GM23338 (cell line): ENCODE measurements at regions not wholly inside any gene's neighbourhood (a gene's known extent, or its start where the extent isn't known, plus 50 kb on each side); places are given as distances from the start of the nearest gene placed in this dataset.

Source experiments
- ATAC-seq: fragments of 200-7000 bp; cut with Tn5 transposase; 3 replicates; pipeline ENCODE4 v1.9.1; 2020
- DNase-seq: peaks from one replicate; pipeline ENCODE4 v3.0.0-alpha.2; 2015; ENCODE audit warnings: low spot score
- H2AFZ ChIP-seq: fragments of 200-600 bp; sonication (generic); 2 replicates; pipeline ENCODE4 v1.8.0; 2016; ENCODE audit warnings: antibody characterized with exemption, mild to moderate bottlenecking, moderate library complexity
- H3F3A ChIP-seq: fragments of 200-600 bp; sonication (generic); replicated peaks from 2 replicates; pipeline ENCODE4 v1.8.0; 2017; ENCODE audit warnings: antibody characterized with exemption, mixed run types, low read depth
- H3K27ac ChIP-seq: fragments of 200-600 bp; sonication (generic); 2 replicates; pipeline ENCODE4 v1.6.1; 2016; ENCODE audit warnings: low read depth
- H3K27me3 ChIP-seq: fragments of 200-600 bp; sonication (generic); 2 replicates; pipeline ENCODE4 v1.8.0; 2016; ENCODE audit warnings: mild to moderate bottlenecking, mixed run types, moderate library complexity; ENCODE audit not compliant: insufficient read depth
- H3K36me3 ChIP-seq: fragments of 200-600 bp; sonication (generic); 2 replicates; pipeline ENCODE4 v1.8.0; 2016; ENCODE audit warnings: mild to moderate bottlenecking; ENCODE audit not compliant: insufficient read depth
- H3K4me1 ChIP-seq: fragments of 200-600 bp; sonication (generic); 2 replicates; pipeline ENCODE4 v1.8.0; 2016; ENCODE audit warnings: mild to moderate bottlenecking, moderate library complexity; ENCODE audit not compliant: insufficient read depth
- H3K4me2 ChIP-seq: fragments of 200-600 bp; sonication (generic); 2 replicates; pipeline ENCODE4 v1.7.1; 2017; ENCODE audit warnings: mixed run types
- H3K4me3 ChIP-seq: fragments of 200-600 bp; sonication (generic); 2 replicates; pipeline ENCODE4 v1.6.1; 2016; ENCODE audit warnings: mixed run types
- H3K79me2 ChIP-seq: fragments of 200-600 bp; sonication (generic); replicated peaks from 2 replicates; pipeline ENCODE4 v1.8.0; 2017; ENCODE audit warnings: mild to moderate bottlenecking; ENCODE audit not compliant: insufficient read depth
- H3K9me2 ChIP-seq: fragments of 200-600 bp; sonication (generic); 2 replicates; pipeline ENCODE4 v1.8.0; 2017; ENCODE audit not compliant: insufficient read depth
- H4K20me1 ChIP-seq: fragments of 200-600 bp; sonication (generic); replicated peaks from 2 replicates; pipeline ENCODE4 v1.8.0; 2017; ENCODE audit warnings: mild to moderate bottlenecking; ENCODE audit not compliant: insufficient read depth
- H3K27ac Mint-ChIP-seq: 2 replicates; pipeline ENCODE4 v1.8.0; 2020; ENCODE audit warnings: inconsistent platforms, mild to moderate bottlenecking, moderate library complexity, mixed read lengths
- H3K27me3 Mint-ChIP-seq: 3 replicates; pipeline ENCODE4 v1.8.0; 2022; ENCODE audit warnings: low read depth, mild to moderate bottlenecking, moderate library complexity, mixed read lengths, inconsistent platforms; ENCODE audit not compliant: insufficient read depth, poor library complexity
- H3K36me3 Mint-ChIP-seq: 3 replicates; pipeline ENCODE4 v1.8.0; 2021; ENCODE audit warnings: low read depth, mild to moderate bottlenecking, inconsistent platforms, moderate library complexity, mixed read lengths
- H3K4me1 Mint-ChIP-seq: 3 replicates; pipeline ENCODE4 v1.8.0; 2020; ENCODE audit warnings: mild to moderate bottlenecking, inconsistent platforms, mixed read lengths
- H3K4me3 Mint-ChIP-seq: 3 replicates; pipeline ENCODE4 v1.8.0; 2021; ENCODE audit warnings: moderate library complexity, mild to moderate bottlenecking, inconsistent platforms, mixed read lengths
- H3K9me3 Mint-ChIP-seq: 3 replicates; pipeline ENCODE4 v1.8.0; 2020; ENCODE audit warnings: moderate library complexity, mild to moderate bottlenecking, inconsistent platforms, mixed read lengths
- CREB1 ChIP-seq: fragments of 250-450 bp; sonication (Bioruptor Pico); IDR thresholded peaks from 2 replicates; pipeline ENCODE4 v1.5.0; 2020; ENCODE audit warnings: low read depth, mild to moderate bottlenecking, moderate library complexity
- CTCF ChIP-seq, 2 experiments: fragments of 200-600 bp in 1 of 2; sonication (generic) in 1 of 2; conservative IDR thresholded peaks; 2 replicates each; pipeline versions ENCODE4 v1.5.1 to v1.6.1; 2016 to 2017; ENCODE audit warnings: antibody characterized with exemption in 2 of 2, low read depth in 2 of 2, mild to moderate bottlenecking in 2 of 2, moderate library complexity in 1 of 2
- ETS1 ChIP-seq: IDR thresholded peaks from 2 replicates; pipeline ENCODE4 v1.6.1; 2016; ENCODE audit warnings: antibody characterized with exemption
- EZH2 ChIP-seq: fragments of 200-600 bp; sonication (generic); IDR thresholded peaks from one replicate; pipeline ENCODE4 v1.8.0; 2017; ENCODE audit warnings: antibody characterized with exemption, mild to moderate bottlenecking, low read depth; ENCODE audit not compliant: unreplicated experiment
- EZH2phosphoT487 ChIP-seq: fragments of 200-600 bp; sonication (generic); IDR thresholded peaks from one replicate; pipeline ENCODE4 v1.8.1; 2018; ENCODE audit warnings: antibody characterized with exemption; ENCODE audit not compliant: unreplicated experiment
- JUNB ChIP-seq: IDR thresholded peaks from one replicate; pipeline ENCODE4 v1.6.1; 2016; ENCODE audit warnings: antibody characterized with exemption; ENCODE audit not compliant: unreplicated experiment
- NANOG ChIP-seq: IDR thresholded peaks from 2 replicates; pipeline ENCODE4 v1.6.1; 2016; ENCODE audit warnings: antibody characterized with exemption, borderline replicate concordance
- POLR2AphosphoS5 ChIP-seq: IDR thresholded peaks from 2 replicates; pipeline ENCODE4 v1.6.1; 2016; ENCODE audit warnings: antibody characterized with exemption, low read depth
- REST ChIP-seq: IDR thresholded peaks from one replicate; pipeline ENCODE4 v1.6.1; 2018; ENCODE audit warnings: antibody characterized with exemption; ENCODE audit not compliant: unreplicated experiment
- STAT1 ChIP-seq: IDR thresholded peaks from one replicate; pipeline ENCODE4 v1.6.1; 2016; ENCODE audit warnings: antibody characterized with exemption; ENCODE audit not compliant: unreplicated experiment
- ZNF114 ChIP-seq: fragments of 250-450 bp; sonication (Bioruptor Pico); IDR thresholded peaks from 2 replicates; pipeline ENCODE4 v1.5.0; 2020; ENCODE audit warnings: mild to moderate bottlenecking, moderate library complexity
- ZNF331 ChIP-seq: fragments of 250-450 bp; sonication (Bioruptor Pico); IDR thresholded peaks from 2 replicates; pipeline ENCODE4 v1.5.0; 2020; ENCODE audit warnings: low read depth, mild to moderate bottlenecking, moderate library complexity

GRCh38 chr4:34105311-34105710, 2139.0 kb downstream of the ARAP2 start (continued):
- no peak for TF ChIP-seq EZH2phosphoT487
- no peak for TF ChIP-seq JUNB
- no peak for TF ChIP-seq CTCF (conservative IDR thresholded peaks at IDR 0.05; ENCODE audit: low read depth in 2 of 2)

- ATAC-seq (no peak), DNase-seq (no peak)
- no peak overlapping the region for H3K27ac ChIP-seq
- H3F3A ChIP-seq, result no peaks in the 10 kb centered on the region
- no peaks in the 10 kb centered on the region for H3K4me1 ChIP-seq
- Mint-ChIP-seq H3K27me3 (no peaks in the 10 kb centered on the region), H3K4me1 (no peaks in the 10 kb centered on the region; the same call in 2 of the 3 replicates), H3K4me3 (no peak overlapping the region), H3K36me3 (no peaks in the 10 kb centered on the region), H3K9me3 (no peaks in the 10 kb centered on the region), H3K27ac (no peak overlapping the region)
- no peaks in the 10 kb centered on the region for H3K27me3 ChIP-seq
- no peaks in the 10 kb centered on the region for H3K9me2 ChIP-seq
- no peaks in the 10 kb centered on the region for H3K36me3 ChIP-seq
- 0 out of 2 replicates have a peak overlapping the region, but pooled peaks have one; percentile 3 for H2AFZ ChIP-seq
- H3K79me2 ChIP-seq, result no peaks in the 10 kb centered on the region
- no peaks in the 10 kb centered on the region for H4K20me1 ChIP-seq
- H3K4me3 ChIP-seq, result no peak overlapping the region
- H3K4me2 ChIP-seq, result no peak overlapping the region
- TF ChIP-seq NANOG (no peak), POLR2AphosphoS5 (no peak), ZNF331 (CRISPR knock-in tag) (no peak), ZNF114 (CRISPR knock-in tag) (no peak), JUNB (no peak), CTCF (conservative IDR thresholded peaks at IDR 0.05; ENCODE audit: low read depth in 2 of 2) (no peak), REST (no peak), CREB1 (CRISPR knock-in tag) (no peak), EZH2phosphoT487 (no peak), ETS1 (no peak), STAT1 (no peak), EZH2 (no peak)
Measured at GRCh38 chr4:34108391-34108790, 2135.9 kb downstream of the ARAP2 start.
